ENCODE measurements at regions not wholly inside any gene's neighbourhood (a gene's known extent, or its start where the extent isn't known, plus 50 kb on each side); places are given as distances from the start of the nearest gene placed in this dataset.

DNA sequence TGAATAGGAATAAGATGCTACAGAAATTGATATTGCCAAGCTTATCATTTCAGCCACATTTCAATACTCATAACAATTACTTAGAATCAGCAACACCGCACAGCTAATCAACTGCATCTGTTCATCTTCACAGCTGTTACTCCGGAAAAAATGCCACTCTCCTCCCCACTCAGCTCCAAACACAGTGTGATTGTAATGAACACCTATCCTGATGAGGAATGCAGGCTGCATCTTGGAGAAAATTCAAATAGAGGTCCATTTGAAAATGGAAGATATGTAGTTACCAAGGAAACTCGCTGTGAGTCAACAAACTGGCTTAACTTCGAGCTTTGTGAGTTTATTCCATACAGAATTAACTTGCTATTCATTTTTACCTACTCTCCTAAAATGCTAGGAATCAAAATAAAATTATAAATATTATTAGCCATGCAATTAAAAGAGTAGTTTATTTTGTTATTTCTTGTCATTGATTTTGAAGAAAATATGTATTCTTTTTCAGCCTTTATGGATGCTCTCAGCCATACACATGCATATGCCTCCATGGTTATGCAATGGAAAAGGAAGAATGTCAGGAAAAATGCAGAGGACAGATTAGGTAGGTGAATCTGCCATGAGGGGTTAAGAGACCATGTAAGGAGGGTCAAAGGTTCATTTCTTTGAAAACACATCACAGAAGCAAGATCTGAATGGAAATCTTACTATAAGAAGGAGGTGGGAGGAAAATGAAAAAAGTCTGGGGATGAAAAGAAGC, 267.2 kb downstream of the POM121L12 start:
- Histone ChIP-seq H3K27me3 (ENCODE audit: control insufficient read depth in 3 of 3, insufficient read depth in 3 of 3, low read length in 3 of 3) (no peaks in the 10 kb centered on the region), H3K4me1 (ENCODE audit: control insufficient read depth in 3 of 3, insufficient read depth in 3 of 3, low read length in 3 of 3) (no peaks in the 10 kb centered on the region), H3K9ac (ENCODE audit: low read depth in 1 of 3, low read length in 3 of 3) (no peak overlapping the region), H3K4me3 (ENCODE audit: low read length in 3 of 3) (no peak overlapping the region), H3K9me3 (ENCODE audit: control insufficient read depth in 3 of 3, low read length in 3 of 3) (no peaks in the 10 kb centered on the region), H3K27ac (ENCODE audit: low read depth, low read length) (no peak overlapping the region), H3K36me3 (ENCODE audit: control insufficient read depth in 3 of 3, insufficient read depth in 3 of 3, low read length in 3 of 3) (no peaks in the 10 kb centered on the region)

DNA sequence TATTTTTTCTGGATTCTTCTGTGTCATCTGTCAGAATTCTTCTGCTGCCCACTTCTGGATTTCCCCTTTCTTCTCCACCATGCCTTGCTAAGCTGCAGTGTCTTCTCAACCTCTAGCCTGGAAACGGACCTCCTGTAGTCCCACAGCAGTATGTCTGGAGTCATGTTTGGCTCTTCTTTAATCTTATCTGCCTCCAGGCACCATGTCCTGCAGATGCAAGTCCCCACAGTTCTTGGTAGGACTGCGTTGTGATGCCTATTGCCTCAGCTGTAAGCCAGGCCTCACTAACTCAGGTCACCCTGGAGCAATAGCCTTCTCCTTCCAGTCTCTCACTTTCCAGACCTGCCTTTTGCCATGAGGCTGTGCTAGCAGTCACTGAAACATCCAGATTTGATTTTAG, 268.3 kb downstream of the POM121L12 start:
- no peaks in the 10 kb centered on the region for H3K36me3 ChIP-seq (ENCODE audit: control insufficient read depth in 3 of 3, insufficient read depth in 3 of 3, low read length in 3 of 3)
- H3K9me3 ChIP-seq (ENCODE audit: control insufficient read depth in 3 of 3, low read length in 3 of 3), result no peaks in the 10 kb centered on the region
- no peaks in the 10 kb centered on the region for H3K27me3 ChIP-seq (ENCODE audit: control insufficient read depth in 3 of 3, insufficient read depth in 3 of 3, low read length in 3 of 3)
- H3K4me1 ChIP-seq (ENCODE audit: control insufficient read depth in 3 of 3, insufficient read depth in 3 of 3, low read length in 3 of 3), result no peaks in the 10 kb centered on the region
- H3K27ac ChIP-seq (ENCODE audit: low read depth, low read length), result no peak overlapping the region
- H3K4me3 ChIP-seq (ENCODE audit: low read length in 3 of 3), result no peak overlapping the region
- no peak overlapping the region for H3K9ac ChIP-seq (ENCODE audit: low read depth in 1 of 3, low read length in 3 of 3)

DNA sequence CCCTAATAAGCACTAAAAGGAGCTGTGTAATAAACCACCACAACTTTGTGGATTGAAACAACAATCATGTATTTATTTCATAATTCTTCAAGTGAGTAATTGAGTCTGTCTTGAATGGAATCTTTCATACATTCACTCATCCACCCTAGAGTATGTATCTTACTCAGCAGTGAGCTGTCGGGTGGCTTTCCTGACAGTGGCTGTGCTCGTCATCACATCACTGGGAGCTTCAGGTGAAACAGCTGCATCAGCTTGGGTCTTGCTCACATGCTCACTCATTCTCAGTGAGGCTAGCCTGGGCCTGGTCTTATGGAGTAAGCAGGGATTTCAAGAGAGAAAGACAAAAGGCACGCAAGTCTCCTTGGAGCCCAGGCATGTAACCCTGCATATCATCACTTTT, 271.4 kb downstream of the POM121L12 start:
- Histone ChIP-seq H3K4me3 (ENCODE audit: low read length in 3 of 3) (no peak overlapping the region), H3K9ac (ENCODE audit: low read depth in 1 of 3, low read length in 3 of 3) (no peak overlapping the region), H3K4me1 (ENCODE audit: control insufficient read depth in 3 of 3, insufficient read depth in 3 of 3, low read length in 3 of 3) (no peaks in the 10 kb centered on the region), H3K27ac (ENCODE audit: low read depth, low read length) (no peak overlapping the region), H3K27me3 (ENCODE audit: control insufficient read depth in 3 of 3, insufficient read depth in 3 of 3, low read length in 3 of 3) (no peaks in the 10 kb centered on the region), H3K36me3 (ENCODE audit: control insufficient read depth in 3 of 3, insufficient read depth in 3 of 3, low read length in 3 of 3) (no peaks in the 10 kb centered on the region), H3K9me3 (ENCODE audit: control insufficient read depth in 3 of 3, low read length in 3 of 3) (no peaks in the 10 kb centered on the region)

DNA sequence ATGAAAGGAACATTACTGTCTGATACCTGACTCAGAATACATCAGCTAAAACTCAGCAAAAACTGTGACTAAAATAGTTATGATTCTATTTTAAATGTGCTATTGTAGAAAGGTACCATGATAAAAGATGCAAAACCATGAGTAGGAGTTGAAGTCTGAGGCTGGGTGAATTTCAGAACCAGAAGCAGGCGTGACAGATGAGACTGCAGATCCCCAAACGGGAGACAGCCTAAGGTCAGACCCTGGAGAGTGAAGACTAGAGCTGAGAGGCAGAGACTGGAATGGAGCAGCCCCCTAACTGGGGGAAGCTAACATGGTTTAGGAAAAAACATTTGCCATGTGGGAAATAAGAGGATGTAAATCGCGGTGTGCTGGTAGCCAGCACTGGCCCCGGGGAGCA, 275.8 kb downstream of the POM121L12 start:
- Histone ChIP-seq H3K9ac (ENCODE audit: low read depth in 1 of 3, low read length in 3 of 3) (no peak overlapping the region), H3K4me1 (ENCODE audit: control insufficient read depth in 3 of 3, insufficient read depth in 3 of 3, low read length in 3 of 3) (no peaks in the 10 kb centered on the region), H3K4me3 (ENCODE audit: low read length in 3 of 3) (no peak overlapping the region), H3K27me3 (ENCODE audit: control insufficient read depth in 3 of 3, insufficient read depth in 3 of 3, low read length in 3 of 3) (no peaks in the 10 kb centered on the region), H3K9me3 (ENCODE audit: control insufficient read depth in 3 of 3, low read length in 3 of 3) (no peaks in the 10 kb centered on the region), H3K27ac (ENCODE audit: low read depth, low read length) (no peak overlapping the region), H3K36me3 (ENCODE audit: control insufficient read depth in 3 of 3, insufficient read depth in 3 of 3, low read length in 3 of 3) (no peaks in the 10 kb centered on the region)

DNA sequence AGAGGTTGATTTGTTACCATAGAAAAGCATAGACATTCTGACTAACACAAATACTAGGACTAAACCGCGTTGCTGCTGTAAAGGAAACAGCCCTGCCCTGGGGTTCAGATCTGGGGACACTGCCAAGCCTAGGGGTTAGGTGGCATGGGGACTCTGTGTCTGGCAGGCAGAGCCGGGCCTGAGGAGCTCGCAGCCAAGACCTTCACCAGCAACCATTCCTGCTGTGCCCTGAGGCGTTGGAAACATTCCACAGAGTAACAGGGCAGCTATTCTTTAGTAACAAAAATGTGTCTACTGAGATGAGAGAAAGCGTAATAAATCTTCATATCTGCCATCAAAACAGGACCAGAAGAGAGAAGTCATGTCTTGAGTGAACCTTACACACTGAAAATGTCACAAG, 280.5 kb downstream of the POM121L12 start:
- Histone ChIP-seq H3K27ac (ENCODE audit: low read depth, low read length) (no peak overlapping the region), H3K36me3 (ENCODE audit: control insufficient read depth in 3 of 3, insufficient read depth in 3 of 3, low read length in 3 of 3) (no peaks in the 10 kb centered on the region), H3K27me3 (ENCODE audit: control insufficient read depth in 3 of 3, insufficient read depth in 3 of 3, low read length in 3 of 3) (no peaks in the 10 kb centered on the region), H3K9ac (ENCODE audit: low read depth in 1 of 3, low read length in 3 of 3) (no peak overlapping the region), H3K9me3 (ENCODE audit: control insufficient read depth in 3 of 3, low read length in 3 of 3) (peaks cover 0 to 2% (median 0%) of the 10 kb centered on the region in 3 donors), H3K4me3 (ENCODE audit: low read length in 3 of 3) (no peak overlapping the region), H3K4me1 (ENCODE audit: control insufficient read depth in 3 of 3, insufficient read depth in 3 of 3, low read length in 3 of 3) (no peaks in the 10 kb centered on the region)

DNA sequence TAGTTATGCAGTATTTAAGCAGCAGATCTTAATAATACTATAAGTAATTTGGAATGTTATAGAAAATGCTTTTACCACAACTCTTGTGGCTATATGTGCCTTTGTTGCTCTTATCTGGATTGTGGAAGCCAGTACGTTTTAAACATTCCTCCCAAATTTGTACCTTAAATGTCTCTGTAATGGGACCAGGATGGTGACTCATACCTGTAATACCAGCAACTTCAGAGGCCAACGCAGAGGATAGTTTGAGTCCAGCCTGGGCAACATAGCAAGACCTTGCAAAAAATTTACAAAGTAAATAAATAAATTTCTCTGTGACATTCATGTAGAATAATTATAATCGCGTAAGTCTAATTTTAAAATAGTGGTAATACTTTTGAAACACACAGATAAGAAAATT, 283.1 kb downstream of the POM121L12 start:
- Histone ChIP-seq H3K27ac (ENCODE audit: low read depth, low read length) (no peak overlapping the region), H3K9me3 (ENCODE audit: control insufficient read depth in 3 of 3, low read length in 3 of 3) (peaks cover 0 to 5% (median 0%) of the 10 kb centered on the region in 3 donors), H3K27me3 (ENCODE audit: control insufficient read depth in 3 of 3, insufficient read depth in 3 of 3, low read length in 3 of 3) (no peaks in the 10 kb centered on the region), H3K4me3 (ENCODE audit: low read length in 3 of 3) (no peak overlapping the region), H3K9ac (ENCODE audit: low read depth in 1 of 3, low read length in 3 of 3) (no peak overlapping the region), H3K4me1 (ENCODE audit: control insufficient read depth in 3 of 3, insufficient read depth in 3 of 3, low read length in 3 of 3) (no peaks in the 10 kb centered on the region), H3K36me3 (ENCODE audit: control insufficient read depth in 3 of 3, insufficient read depth in 3 of 3, low read length in 3 of 3) (no peaks in the 10 kb centered on the region)

DNA sequence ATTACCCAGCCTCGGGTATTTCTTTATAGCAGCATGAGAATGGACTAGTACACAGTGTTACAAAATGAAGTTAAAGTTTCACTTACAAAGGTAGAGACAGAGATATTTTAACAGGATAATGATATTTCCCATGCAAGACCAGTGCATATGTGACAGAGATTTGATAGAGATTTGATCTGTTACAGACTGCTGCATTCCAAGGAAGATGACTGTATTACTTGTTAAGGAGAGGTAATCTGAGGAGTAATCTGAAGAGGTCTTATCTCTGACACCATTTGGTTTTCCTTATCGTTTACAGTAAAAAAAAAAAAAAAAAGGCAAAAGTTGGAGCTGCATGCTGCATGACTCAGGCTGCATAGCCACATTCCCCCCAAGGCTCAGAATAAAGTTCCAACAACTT, 289.6 kb downstream of the POM121L12 start:
- Histone ChIP-seq H3K36me3 (ENCODE audit: control insufficient read depth in 3 of 3, insufficient read depth in 3 of 3, low read length in 3 of 3) (no peaks in the 10 kb centered on the region), H3K9ac (ENCODE audit: low read depth in 1 of 3, low read length in 3 of 3) (no peak overlapping the region), H3K27ac (ENCODE audit: low read depth, low read length) (no peak overlapping the region), H3K27me3 (ENCODE audit: control insufficient read depth in 3 of 3, insufficient read depth in 3 of 3, low read length in 3 of 3) (no peaks in the 10 kb centered on the region), H3K4me1 (ENCODE audit: control insufficient read depth in 3 of 3, insufficient read depth in 3 of 3, low read length in 3 of 3) (no peaks in the 10 kb centered on the region), H3K4me3 (ENCODE audit: low read length in 3 of 3) (no peak overlapping the region), H3K9me3 (ENCODE audit: control insufficient read depth in 3 of 3, low read length in 3 of 3) (peaks cover 0 to 3% (median 0%) of the 10 kb centered on the region in 3 donors)

DNA sequence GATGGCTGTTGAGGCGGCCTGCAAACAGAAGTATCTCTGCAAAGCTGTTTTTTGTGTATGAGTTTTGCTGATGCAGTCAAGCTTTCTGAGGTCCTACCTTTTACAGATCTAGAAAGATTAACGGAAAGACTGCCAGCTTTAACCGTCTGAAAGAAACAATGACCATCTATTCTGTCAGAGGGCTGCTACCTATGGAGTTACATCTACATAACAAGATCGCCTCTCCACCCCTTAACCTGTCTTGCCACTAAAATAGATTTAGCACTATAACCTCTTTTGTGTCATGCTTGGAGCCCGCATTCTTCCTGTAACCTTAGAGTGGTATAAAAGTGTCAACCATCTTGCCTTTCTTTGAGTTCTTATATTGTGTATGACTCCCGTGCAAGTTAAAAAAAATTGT, 291.2 kb downstream of the POM121L12 start:
- Histone ChIP-seq H3K4me1 (ENCODE audit: control insufficient read depth in 3 of 3, insufficient read depth in 3 of 3, low read length in 3 of 3) (no peaks in the 10 kb centered on the region), H3K27me3 (ENCODE audit: control insufficient read depth in 3 of 3, insufficient read depth in 3 of 3, low read length in 3 of 3) (no peaks in the 10 kb centered on the region), H3K36me3 (ENCODE audit: control insufficient read depth in 3 of 3, insufficient read depth in 3 of 3, low read length in 3 of 3) (no peaks in the 10 kb centered on the region), H3K27ac (ENCODE audit: low read depth, low read length) (no peak overlapping the region), H3K9me3 (ENCODE audit: control insufficient read depth in 3 of 3, low read length in 3 of 3) (peaks cover 0 to 3% (median 0%) of the 10 kb centered on the region in 3 donors), H3K4me3 (ENCODE audit: low read length in 3 of 3) (no peak overlapping the region), H3K9ac (ENCODE audit: low read depth in 1 of 3, low read length in 3 of 3) (no peak overlapping the region)

DNA sequence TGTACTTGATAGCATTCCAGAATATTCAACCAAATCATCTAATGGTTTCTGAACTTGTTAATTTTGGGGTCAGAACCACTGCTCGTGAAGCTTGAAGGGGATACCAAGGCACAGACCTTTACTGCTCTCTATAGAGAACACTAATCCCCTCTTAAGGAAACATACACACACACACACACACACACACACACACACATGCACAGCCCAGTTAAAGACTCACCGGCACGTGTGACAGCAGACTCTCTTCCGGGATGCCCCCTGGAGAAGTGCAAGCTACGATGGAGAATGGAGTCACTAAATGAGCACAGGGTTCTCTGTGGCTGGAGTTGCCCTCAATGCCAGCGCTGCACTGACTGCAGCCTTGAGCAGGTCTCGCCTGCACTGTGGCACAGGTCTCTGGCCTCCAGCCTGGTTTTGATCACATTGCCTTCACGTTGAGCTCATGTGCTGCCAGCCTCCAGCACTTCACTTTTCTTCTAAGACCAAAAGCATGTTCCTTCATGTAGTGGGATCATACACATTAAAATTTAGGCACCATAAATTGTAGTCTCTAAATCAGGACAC, 300.8 kb downstream of the POM121L12 start:
- Histone ChIP-seq H3K4me3 (ENCODE audit: low read length in 3 of 3) (no peak overlapping the region), H3K27ac (ENCODE audit: low read depth, low read length) (no peak overlapping the region), H3K27me3 (ENCODE audit: control insufficient read depth in 3 of 3, insufficient read depth in 3 of 3, low read length in 3 of 3) (no peaks in the 10 kb centered on the region), H3K4me1 (ENCODE audit: control insufficient read depth in 3 of 3, insufficient read depth in 3 of 3, low read length in 3 of 3) (no peaks in the 10 kb centered on the region), H3K9me3 (ENCODE audit: control insufficient read depth in 3 of 3, low read length in 3 of 3) (peaks cover 0 to 4% (median 0%) of the 10 kb centered on the region in 3 donors), H3K9ac (ENCODE audit: low read depth in 1 of 3, low read length in 3 of 3) (no peak overlapping the region), H3K36me3 (ENCODE audit: control insufficient read depth in 3 of 3, insufficient read depth in 3 of 3, low read length in 3 of 3) (no peaks in the 10 kb centered on the region)

DNA sequence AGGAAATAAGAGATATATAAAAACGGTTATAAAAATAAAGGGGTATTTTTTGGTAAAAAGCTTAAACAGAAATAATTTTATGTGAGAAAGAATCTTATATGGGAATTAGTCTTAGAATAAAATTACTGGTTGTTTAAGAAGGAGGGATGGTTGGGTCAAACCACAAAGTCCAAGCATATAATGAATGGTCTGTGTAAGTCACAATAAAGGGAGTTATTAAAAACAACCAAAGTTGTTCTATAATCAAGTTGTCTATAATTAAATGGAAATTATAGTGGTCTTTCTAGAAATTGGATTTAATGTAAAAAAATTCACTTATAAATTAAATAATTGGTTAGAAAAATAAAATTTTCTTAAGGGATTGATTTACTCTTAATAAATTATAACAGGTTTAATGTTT, 304.8 kb downstream of the POM121L12 start:
- Histone ChIP-seq H3K4me1 (ENCODE audit: control insufficient read depth in 3 of 3, insufficient read depth in 3 of 3, low read length in 3 of 3) (no peaks in the 10 kb centered on the region), H3K4me3 (ENCODE audit: low read length in 3 of 3) (no peak overlapping the region), H3K27ac (ENCODE audit: low read depth, low read length) (no peak overlapping the region), H3K36me3 (ENCODE audit: control insufficient read depth in 3 of 3, insufficient read depth in 3 of 3, low read length in 3 of 3) (no peaks in the 10 kb centered on the region), H3K27me3 (ENCODE audit: control insufficient read depth in 3 of 3, insufficient read depth in 3 of 3, low read length in 3 of 3) (no peaks in the 10 kb centered on the region), H3K9ac (ENCODE audit: low read depth in 1 of 3, low read length in 3 of 3) (no peak overlapping the region), H3K9me3 (ENCODE audit: control insufficient read depth in 3 of 3, low read length in 3 of 3) (peaks cover 0 to 4% (median 0%) of the 10 kb centered on the region in 3 donors)
